ENCODE measurements at regions not wholly inside any gene's neighbourhood (a gene's known extent, or its start where the extent isn't known, plus 50 kb on each side); places are given as distances from the start of the nearest gene placed in this dataset.

DNA sequence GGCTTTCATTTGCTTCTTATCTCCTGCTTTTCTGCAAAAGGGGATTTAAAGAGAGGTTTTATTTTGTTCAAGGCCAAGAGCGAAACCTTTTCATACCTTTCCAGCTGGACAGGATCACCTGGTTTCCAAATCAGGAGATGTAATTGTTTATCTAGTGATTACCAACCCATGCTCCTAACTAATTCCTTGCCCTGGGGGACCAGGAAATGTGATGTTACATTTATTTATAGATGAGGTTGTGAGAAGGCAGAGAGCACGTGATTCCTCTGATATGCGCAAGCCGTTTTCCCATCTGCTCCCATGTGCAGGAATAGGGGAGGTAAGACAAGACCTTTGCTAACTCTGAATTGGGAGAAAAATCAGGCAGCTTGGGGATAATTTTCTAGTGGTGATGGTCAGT lies 507.2 kb upstream of the LARGE1 start:
- TF ChIP-seq TAF1 (conservative IDR thresholded peaks at IDR 0.05) (no peak), JUND (IDR thresholded peaks at IDR 0.05) (no peak), HNF4G (IDR thresholded peaks at IDR 0.05) (no peak), EGR1 (IDR thresholded peaks at IDR 0.05; ENCODE audit: low read depth in 2 of 2) (no peak), FOXA1 (IDR thresholded peaks at IDR 0.05) (no peak), GABPA (IDR thresholded peaks at IDR 0.05 in 1 of 2, conservative IDR thresholded peaks at IDR 0.05 in 1 of 2) (no peak), SP1 (IDR thresholded peaks at IDR 0.05) (no peak), RAD21 (IDR thresholded peaks at IDR 0.05) (no peak), NR2F2 (IDR thresholded peaks at IDR 0.05) (no peak), RXRA (IDR thresholded peaks at IDR 0.05) (no peak), FOXA2 (IDR thresholded peaks at IDR 0.05) (no peak)
- TF ChIP-seq, protein P1, sequence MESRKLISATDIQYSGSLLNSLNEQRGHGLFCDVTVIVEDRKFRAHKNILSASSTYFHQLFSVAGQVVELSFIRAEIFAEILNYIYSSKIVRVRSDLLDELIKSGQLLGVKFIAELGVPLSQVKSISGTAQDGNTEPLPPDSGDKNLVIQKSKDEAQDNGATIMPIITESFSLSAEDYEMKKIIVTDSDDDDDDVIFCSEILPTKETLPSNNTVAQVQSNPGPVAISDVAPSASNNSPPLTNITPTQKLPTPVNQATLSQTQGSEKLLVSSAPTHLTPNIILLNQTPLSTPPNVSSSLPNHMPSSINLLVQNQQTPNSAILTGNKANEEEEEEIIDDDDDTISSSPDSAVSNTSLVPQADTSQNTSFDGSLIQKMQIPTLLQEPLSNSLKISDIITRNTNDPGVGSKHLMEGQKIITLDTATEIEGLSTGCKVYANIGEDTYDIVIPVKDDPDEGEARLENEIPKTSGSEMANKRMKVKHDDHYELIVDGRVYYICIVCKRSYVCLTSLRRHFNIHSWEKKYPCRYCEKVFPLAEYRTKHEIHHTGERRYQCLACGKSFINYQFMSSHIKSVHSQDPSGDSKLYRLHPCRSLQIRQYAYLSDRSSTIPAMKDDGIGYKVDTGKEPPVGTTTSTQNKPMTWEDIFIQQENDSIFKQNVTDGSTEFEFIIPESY (IDR thresholded peaks at IDR 0.05): no peak
- TF ChIP-seq, protein P2, sequence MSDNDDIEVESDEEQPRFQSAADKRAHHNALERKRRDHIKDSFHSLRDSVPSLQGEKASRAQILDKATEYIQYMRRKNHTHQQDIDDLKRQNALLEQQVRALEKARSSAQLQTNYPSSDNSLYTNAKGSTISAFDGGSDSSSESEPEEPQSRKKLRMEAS (IDR thresholded peaks at IDR 0.05): no peak
- TF ChIP-seq, protein P3, sequence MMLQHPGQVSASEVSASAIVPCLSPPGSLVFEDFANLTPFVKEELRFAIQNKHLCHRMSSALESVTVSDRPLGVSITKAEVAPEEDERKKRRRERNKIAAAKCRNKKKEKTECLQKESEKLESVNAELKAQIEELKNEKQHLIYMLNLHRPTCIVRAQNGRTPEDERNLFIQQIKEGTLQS (IDR thresholded peaks at IDR 0.05): no peak
- TF ChIP-seq, protein P4, sequence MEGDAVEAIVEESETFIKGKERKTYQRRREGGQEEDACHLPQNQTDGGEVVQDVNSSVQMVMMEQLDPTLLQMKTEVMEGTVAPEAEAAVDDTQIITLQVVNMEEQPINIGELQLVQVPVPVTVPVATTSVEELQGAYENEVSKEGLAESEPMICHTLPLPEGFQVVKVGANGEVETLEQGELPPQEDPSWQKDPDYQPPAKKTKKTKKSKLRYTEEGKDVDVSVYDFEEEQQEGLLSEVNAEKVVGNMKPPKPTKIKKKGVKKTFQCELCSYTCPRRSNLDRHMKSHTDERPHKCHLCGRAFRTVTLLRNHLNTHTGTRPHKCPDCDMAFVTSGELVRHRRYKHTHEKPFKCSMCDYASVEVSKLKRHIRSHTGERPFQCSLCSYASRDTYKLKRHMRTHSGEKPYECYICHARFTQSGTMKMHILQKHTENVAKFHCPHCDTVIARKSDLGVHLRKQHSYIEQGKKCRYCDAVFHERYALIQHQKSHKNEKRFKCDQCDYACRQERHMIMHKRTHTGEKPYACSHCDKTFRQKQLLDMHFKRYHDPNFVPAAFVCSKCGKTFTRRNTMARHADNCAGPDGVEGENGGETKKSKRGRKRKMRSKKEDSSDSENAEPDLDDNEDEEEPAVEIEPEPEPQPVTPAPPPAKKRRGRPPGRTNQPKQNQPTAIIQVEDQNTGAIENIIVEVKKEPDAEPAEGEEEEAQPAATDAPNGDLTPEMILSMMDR (IDR thresholded peaks at IDR 0.05; ENCODE audit: low read depth, low read length, missing input control): no peak
- TF ChIP-seq, protein P5, sequence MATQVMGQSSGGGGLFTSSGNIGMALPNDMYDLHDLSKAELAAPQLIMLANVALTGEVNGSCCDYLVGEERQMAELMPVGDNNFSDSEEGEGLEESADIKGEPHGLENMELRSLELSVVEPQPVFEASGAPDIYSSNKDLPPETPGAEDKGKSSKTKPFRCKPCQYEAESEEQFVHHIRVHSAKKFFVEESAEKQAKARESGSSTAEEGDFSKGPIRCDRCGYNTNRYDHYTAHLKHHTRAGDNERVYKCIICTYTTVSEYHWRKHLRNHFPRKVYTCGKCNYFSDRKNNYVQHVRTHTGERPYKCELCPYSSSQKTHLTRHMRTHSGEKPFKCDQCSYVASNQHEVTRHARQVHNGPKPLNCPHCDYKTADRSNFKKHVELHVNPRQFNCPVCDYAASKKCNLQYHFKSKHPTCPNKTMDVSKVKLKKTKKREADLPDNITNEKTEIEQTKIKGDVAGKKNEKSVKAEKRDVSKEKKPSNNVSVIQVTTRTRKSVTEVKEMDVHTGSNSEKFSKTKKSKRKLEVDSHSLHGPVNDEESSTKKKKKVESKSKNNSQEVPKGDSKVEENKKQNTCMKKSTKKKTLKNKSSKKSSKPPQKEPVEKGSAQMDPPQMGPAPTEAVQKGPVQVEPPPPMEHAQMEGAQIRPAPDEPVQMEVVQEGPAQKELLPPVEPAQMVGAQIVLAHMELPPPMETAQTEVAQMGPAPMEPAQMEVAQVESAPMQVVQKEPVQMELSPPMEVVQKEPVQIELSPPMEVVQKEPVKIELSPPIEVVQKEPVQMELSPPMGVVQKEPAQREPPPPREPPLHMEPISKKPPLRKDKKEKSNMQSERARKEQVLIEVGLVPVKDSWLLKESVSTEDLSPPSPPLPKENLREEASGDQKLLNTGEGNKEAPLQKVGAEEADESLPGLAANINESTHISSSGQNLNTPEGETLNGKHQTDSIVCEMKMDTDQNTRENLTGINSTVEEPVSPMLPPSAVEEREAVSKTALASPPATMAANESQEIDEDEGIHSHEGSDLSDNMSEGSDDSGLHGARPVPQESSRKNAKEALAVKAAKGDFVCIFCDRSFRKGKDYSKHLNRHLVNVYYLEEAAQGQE (IDR thresholded peaks at IDR 0.05): no peak
- DNase-seq (ENCODE audit: low spot score): no peak

DNA sequence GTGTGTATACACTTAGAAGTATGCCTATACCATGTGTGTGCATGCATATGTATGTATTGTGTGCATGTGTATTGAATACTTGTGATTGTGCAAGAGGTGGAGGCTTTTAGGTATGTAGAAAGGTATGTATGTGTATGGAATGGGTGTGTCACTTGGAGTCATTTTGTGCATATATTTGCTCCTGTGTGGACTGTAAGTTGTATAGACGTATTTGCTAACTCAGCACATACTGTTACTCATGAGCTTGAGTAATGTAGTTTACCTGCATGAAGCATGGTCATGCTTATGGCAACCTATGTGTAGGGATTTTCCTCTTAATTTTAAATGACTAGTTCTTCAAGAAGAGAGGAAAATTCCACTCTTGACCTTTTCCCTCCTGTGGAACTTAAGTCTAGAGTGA lies 507.6 kb upstream of the LARGE1 start:
- no peak for DNase-seq (ENCODE audit: low spot score)
- Histone ChIP-seq H3K9me3 (ENCODE audit: control insufficient read depth in 4 of 4, low read length in 3 of 4) (no peaks in the 10 kb centered on the region), H3K36me3 (ENCODE audit: control insufficient read depth in 4 of 4, insufficient read depth in 3 of 4, low read depth in 1 of 4, low read length in 3 of 4) (no peaks in the 10 kb centered on the region), H3K27ac (ENCODE audit: low read depth in 1 of 2, low read length in 2 of 2) (no peak overlapping the region), H3K27me3 (ENCODE audit: control insufficient read depth in 4 of 4, insufficient read depth in 4 of 4, low read length in 3 of 4) (no peaks in the 10 kb centered on the region), H3K4me3 (ENCODE audit: low read depth in 1 of 3, low read length in 3 of 3) (no peak overlapping the region), H3K4me1 (ENCODE audit: control insufficient read depth in 4 of 4, insufficient read depth in 4 of 4, low read length in 3 of 4) (no peaks in the 10 kb centered on the region), H3K9ac (ENCODE audit: low read depth in 1 of 2, low read length in 2 of 2) (no peak overlapping the region)
- 33% methylated on average over 1 of the region's 1 CpG for WGBS
- no peak for TF ChIP-seq TAF1 (conservative IDR thresholded peaks at IDR 0.05)
- no peak for TF ChIP-seq RXRA (IDR thresholded peaks at IDR 0.05)
- TF ChIP-seq, protein P5 (IDR thresholded peaks at IDR 0.05): no peak
- TF ChIP-seq, protein P4 (IDR thresholded peaks at IDR 0.05; ENCODE audit: low read depth, low read length, missing input control): no peak
- TF ChIP-seq SP1 (IDR thresholded peaks at IDR 0.05): no peak
- no peak for TF ChIP-seq HNF4G (IDR thresholded peaks at IDR 0.05)
- TF ChIP-seq, protein P1 (IDR thresholded peaks at IDR 0.05): no peak

More for the DNA sequence above, 507.2 kb upstream of the LARGE1 start:
- H3K4me1 ChIP-seq (ENCODE audit: control insufficient read depth in 4 of 4, insufficient read depth in 4 of 4, low read length in 3 of 4): no peaks in the 10 kb centered on the region
- H3K36me3 ChIP-seq (ENCODE audit: control insufficient read depth in 4 of 4, insufficient read depth in 3 of 4, low read depth in 1 of 4, low read length in 3 of 4): no peaks in the 10 kb centered on the region
- H3K4me3 ChIP-seq (ENCODE audit: low read depth in 1 of 3, low read length in 3 of 3): no peak overlapping the region
- no peaks in the 10 kb centered on the region for H3K27me3 ChIP-seq (ENCODE audit: control insufficient read depth in 4 of 4, insufficient read depth in 4 of 4, low read length in 3 of 4)
- 80% methylated on average over 4 of the region's 4 CpGs for WGBS
- no peak overlapping the region for H3K9ac ChIP-seq (ENCODE audit: low read depth in 1 of 2, low read length in 2 of 2)
- H3K9me3 ChIP-seq (ENCODE audit: control insufficient read depth in 4 of 4, low read length in 3 of 4): no peaks in the 10 kb centered on the region
- H3K27ac ChIP-seq (ENCODE audit: low read depth in 1 of 2, low read length in 2 of 2): no peak overlapping the region
